ENCODE measurements at regions not wholly inside any gene's neighbourhood (a gene's known extent, or its start where the extent isn't known, plus 50 kb on each side); places are given as distances from the start of the nearest gene placed in this dataset.
"Not testable (repeated sequence)": the region's sequence is repeated elsewhere in the genome, so short reads cannot be mapped to it uniquely, and the experiment has no call there.

GRCh38 chr6:12546410-12547002 is 170.1 kb upstream of the PHACTR1 start:
- no peak for DNase-seq
- Histone ChIP-seq H3K36me3 (ENCODE audit: control insufficient read depth, insufficient read depth, low read length) (no peaks in the 10 kb centered on the region), H3K4me1 (ENCODE audit: control insufficient read depth, insufficient read depth, low read length) (no peaks in the 10 kb centered on the region), H3K27ac (ENCODE audit: low read depth, low read length) (no peak overlapping the region), H3K9ac (ENCODE audit: extremely low read depth, low read length, poor library complexity, severe bottlenecking) (no peak overlapping the region), H3K27me3 (ENCODE audit: control insufficient read depth, insufficient read depth, low read length, poor library complexity, severe bottlenecking) (no peaks in the 10 kb centered on the region), H3K9me3 (ENCODE audit: control insufficient read depth, low read length) (no peaks in the 10 kb centered on the region), H3K4me3 (ENCODE audit: low read length) (no peak overlapping the region)
- Mint-ChIP-seq H3K36me3 (ENCODE audit: low read depth) (peaks cover 2% of the 10 kb centered on the region), H3K27ac (no peak overlapping the region), H3K4me1 (no peaks in the 10 kb centered on the region), H3K4me3 (no peak overlapping the region), H3K27me3 (ENCODE audit: insufficient read depth) (peaks cover 3% of the 10 kb centered on the region), H3K9me3 (peaks cover 17% of the 10 kb centered on the region)
- WGBS, 2 experiments (ENCODE audit: insufficient coverage in 1 of 2, insufficient read length in 1 of 2), result 86% methylated on average over 1 to 4 of the region's 4 CpGs
- TF ChIP-seq, protein P1, sequence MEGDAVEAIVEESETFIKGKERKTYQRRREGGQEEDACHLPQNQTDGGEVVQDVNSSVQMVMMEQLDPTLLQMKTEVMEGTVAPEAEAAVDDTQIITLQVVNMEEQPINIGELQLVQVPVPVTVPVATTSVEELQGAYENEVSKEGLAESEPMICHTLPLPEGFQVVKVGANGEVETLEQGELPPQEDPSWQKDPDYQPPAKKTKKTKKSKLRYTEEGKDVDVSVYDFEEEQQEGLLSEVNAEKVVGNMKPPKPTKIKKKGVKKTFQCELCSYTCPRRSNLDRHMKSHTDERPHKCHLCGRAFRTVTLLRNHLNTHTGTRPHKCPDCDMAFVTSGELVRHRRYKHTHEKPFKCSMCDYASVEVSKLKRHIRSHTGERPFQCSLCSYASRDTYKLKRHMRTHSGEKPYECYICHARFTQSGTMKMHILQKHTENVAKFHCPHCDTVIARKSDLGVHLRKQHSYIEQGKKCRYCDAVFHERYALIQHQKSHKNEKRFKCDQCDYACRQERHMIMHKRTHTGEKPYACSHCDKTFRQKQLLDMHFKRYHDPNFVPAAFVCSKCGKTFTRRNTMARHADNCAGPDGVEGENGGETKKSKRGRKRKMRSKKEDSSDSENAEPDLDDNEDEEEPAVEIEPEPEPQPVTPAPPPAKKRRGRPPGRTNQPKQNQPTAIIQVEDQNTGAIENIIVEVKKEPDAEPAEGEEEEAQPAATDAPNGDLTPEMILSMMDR (conservative IDR thresholded peaks at IDR 0.05), result no peak

GRCh38 chr6:12548526-12548925 is 168.0 kb upstream of the PHACTR1 start:
- no peak overlapping the region for H3K4me3 Mint-ChIP-seq
- no peak overlapping the region for H3K27ac ChIP-seq (ENCODE audit: low read depth, low read length)
- H3K9me3 ChIP-seq (ENCODE audit: control insufficient read depth, low read length), result no peaks in the 10 kb centered on the region
- WGBS, 2 experiments (ENCODE audit: insufficient coverage in 1 of 2, insufficient read length in 1 of 2), result 94 to 100% methylated on average over 2 of the region's 2 CpGs
- peaks cover 2% of the 10 kb centered on the region for H3K36me3 Mint-ChIP-seq (ENCODE audit: low read depth)
- TF ChIP-seq, protein P1 (conservative IDR thresholded peaks at IDR 0.05), result no peak
- H3K4me1 ChIP-seq (ENCODE audit: control insufficient read depth, insufficient read depth, low read length), result no peaks in the 10 kb centered on the region
- peaks cover 3% of the 10 kb centered on the region for H3K27me3 Mint-ChIP-seq (ENCODE audit: insufficient read depth)
- no peak overlapping the region for H3K4me3 ChIP-seq (ENCODE audit: low read length)
- H3K27ac Mint-ChIP-seq, result no peak overlapping the region
- no peak overlapping the region for H3K9ac ChIP-seq (ENCODE audit: extremely low read depth, low read length, poor library complexity, severe bottlenecking)
- no peak for DNase-seq
- peaks cover 13% of the 10 kb centered on the region for H3K9me3 Mint-ChIP-seq
- H3K27me3 ChIP-seq (ENCODE audit: control insufficient read depth, insufficient read depth, low read length, poor library complexity, severe bottlenecking), result no peaks in the 10 kb centered on the region
- no peaks in the 10 kb centered on the region for H3K4me1 Mint-ChIP-seq
- no peaks in the 10 kb centered on the region for H3K36me3 ChIP-seq (ENCODE audit: control insufficient read depth, insufficient read depth, low read length)

GRCh38 chr6:12549445-12549844 is 167.1 kb upstream of the PHACTR1 start:
- not testable (repeated sequence) for H3K27me3 Mint-ChIP-seq (ENCODE audit: insufficient read depth); H3K4me3 ChIP-seq (ENCODE audit: low read length); H3K27ac Mint-ChIP-seq; H3K4me1 ChIP-seq (ENCODE audit: control insufficient read depth, insufficient read depth, low read length); H3K9me3 ChIP-seq (ENCODE audit: control insufficient read depth, low read length); H3K36me3 Mint-ChIP-seq (ENCODE audit: low read depth); H3K4me1 Mint-ChIP-seq; H3K36me3 ChIP-seq (ENCODE audit: control insufficient read depth, insufficient read depth, low read length); DNase-seq; H3K27ac ChIP-seq (ENCODE audit: low read depth, low read length); H3K27me3 ChIP-seq (ENCODE audit: control insufficient read depth, insufficient read depth, low read length, poor library complexity, severe bottlenecking); H3K4me3 Mint-ChIP-seq; H3K9ac ChIP-seq (ENCODE audit: extremely low read depth, low read length, poor library complexity, severe bottlenecking)
- H3K9me3 Mint-ChIP-seq, result peaks cover 13% of the 10 kb centered on the region
- 92 to 93% methylated on average over 5 to 8 of the region's 8 CpGs for WGBS, 2 experiments (ENCODE audit: insufficient coverage in 1 of 2, insufficient read length in 1 of 2)

- H3K4me3 ChIP-seq (ENCODE audit: low read length); H3K4me1 ChIP-seq (ENCODE audit: control insufficient read depth, insufficient read depth, low read length); H3K4me1 Mint-ChIP-seq; H3K9me3 ChIP-seq (ENCODE audit: control insufficient read depth, low read length); H3K27me3 ChIP-seq (ENCODE audit: control insufficient read depth, insufficient read depth, low read length, poor library complexity, severe bottlenecking); H3K27me3 Mint-ChIP-seq (ENCODE audit: insufficient read depth); H3K27ac ChIP-seq (ENCODE audit: low read depth, low read length); H3K4me3 Mint-ChIP-seq; DNase-seq; H3K36me3 ChIP-seq (ENCODE audit: control insufficient read depth, insufficient read depth, low read length); H3K9ac ChIP-seq (ENCODE audit: extremely low read depth, low read length, poor library complexity, severe bottlenecking); H3K27ac Mint-ChIP-seq; H3K36me3 Mint-ChIP-seq (ENCODE audit: low read depth): not testable (repeated sequence)
- WGBS, 2 experiments (ENCODE audit: insufficient coverage in 1 of 2, insufficient read length in 1 of 2), result 90 to 100% methylated on average over 2 of the region's 2 CpGs
- H3K9me3 Mint-ChIP-seq, result peaks cover 14% of the 10 kb centered on the region
These were observed 161.7 kb upstream of the PHACTR1 start for GRCh38 chr6:12554820-12555219.
